ENCODE measurements at regions not wholly inside any gene's neighbourhood (a gene's known extent, or its start where the extent isn't known, plus 50 kb on each side); places are given as distances from the start of the nearest gene placed in this dataset.

DNA sequence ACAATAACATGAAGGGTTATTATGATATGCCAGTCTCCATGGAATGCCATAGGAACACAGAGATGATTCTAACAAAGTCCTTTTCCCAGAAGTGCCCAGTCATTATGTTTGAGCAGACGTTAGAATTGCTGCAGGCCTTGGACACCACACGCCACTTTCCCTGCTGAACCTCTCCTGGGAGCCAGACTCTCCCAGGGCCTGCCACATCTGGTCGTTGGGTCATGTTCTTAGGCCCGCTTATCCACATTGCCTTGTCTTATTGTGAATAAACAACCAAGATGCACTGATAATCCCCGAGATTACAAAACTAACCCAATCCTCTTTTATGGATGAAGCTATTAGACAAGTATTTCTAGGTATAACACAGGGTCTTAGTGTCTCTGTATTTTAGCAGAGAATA, 276.5 kb upstream of the CITED2 start:
- DNase-seq = no peak

DNA sequence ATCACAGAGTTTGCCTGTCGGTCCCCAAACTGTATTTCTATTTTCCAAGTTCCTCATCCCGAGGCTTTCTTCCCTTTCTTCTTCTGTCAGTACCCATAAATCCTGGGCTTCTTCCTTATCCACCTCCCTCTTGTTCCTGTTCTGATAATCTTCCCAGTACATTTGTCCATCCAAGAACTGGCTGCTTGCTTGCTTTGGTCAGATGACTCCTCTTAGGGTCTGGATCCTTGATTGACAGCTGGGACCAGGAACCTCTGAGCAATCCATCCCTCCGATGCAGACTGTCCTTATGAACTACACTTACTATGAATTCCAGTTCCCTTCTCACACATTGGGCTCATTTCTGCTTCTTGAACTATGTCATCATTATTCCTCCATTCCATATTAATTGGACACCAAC, 275.3 kb upstream of the CITED2 start:
- DNase-seq = no peak

DNA sequence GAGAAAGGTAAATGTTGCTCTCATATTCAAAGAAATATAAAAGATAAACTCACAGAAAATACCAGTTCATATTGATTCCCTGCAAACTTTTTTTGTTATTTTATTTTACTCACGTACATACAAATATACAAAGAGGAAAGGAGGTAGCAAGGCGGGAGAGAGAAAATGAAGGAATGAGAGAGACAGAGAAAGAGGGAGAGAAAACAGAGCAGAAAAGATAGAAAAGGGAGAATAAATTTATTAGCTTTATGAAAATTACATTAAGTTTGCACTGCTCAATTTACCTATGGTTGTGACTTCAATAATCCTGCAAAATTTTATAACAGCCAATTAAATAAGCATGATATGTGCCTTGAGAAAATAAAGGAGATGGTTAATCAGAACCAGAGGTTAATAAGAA, 274.7 kb upstream of the CITED2 start:
- DNase-seq = no peak

DNA sequence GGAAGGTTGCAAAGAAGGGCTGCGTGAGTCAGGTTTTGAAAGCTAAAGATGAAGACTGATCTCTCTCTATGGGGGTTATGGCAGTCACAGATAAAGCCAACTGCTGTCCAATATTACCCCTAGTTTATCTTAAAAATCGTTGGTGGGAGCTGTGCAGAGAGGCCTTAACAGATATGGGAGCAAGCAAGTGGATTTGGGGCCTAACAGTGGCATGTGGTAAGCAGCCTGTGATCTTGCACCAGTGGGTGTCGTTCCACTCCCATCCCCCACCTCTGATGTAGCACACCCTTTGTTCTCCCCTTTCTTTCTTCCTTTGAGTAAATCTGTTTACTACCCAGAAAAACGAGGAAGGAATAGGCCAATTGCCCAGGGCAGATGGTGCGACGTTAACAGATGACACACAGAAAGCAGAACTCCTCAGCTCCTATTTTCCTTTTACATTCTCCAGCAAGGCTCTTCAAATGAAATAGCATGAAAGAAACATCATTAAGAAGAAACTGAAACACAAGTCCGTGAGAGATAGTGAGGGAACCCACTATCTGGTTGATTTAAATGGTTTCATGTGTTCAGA, 274.1 kb upstream of the CITED2 start:
- DNase-seq = no peak

DNA sequence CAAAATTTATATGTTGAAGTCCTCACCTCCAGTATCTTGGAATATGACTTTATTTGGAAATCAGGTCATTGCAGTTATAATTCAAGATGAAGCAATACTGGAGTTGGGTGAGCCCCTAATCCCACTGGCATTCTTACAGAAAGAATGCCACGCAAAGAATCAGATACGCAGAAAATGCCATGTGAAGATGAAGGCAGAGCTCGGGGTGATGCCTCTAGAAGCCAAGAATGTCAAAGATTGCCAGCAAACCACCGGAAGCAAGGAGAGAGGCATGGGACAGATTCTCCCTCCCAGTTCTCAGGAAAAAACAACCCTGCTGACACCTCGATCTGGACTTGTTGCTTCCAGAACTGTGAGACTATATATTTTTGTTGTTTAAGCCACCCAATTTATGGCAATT, 273.4 kb upstream of the CITED2 start:
- DNase-seq = no peak

DNA sequence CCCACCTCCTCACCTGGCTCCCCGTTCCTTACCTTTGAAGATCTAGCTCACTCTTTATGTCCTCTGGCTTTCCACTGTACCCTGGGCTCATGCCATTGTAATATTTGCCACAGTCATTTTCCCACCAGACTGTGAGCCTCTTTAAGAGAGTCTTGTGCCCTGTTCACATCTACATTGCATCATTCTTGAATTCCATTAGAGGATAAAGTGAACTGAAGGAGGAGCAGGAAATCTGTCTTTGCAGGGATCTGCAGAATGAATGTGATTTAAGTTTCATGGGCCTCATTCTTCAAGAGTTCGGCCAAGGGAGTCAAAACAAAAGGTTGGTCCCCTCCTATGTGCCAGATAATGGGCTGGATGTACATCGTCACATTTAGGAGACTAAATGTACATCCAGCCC, 272.6 kb upstream of the CITED2 start:
- DNase-seq = no peak

DNA sequence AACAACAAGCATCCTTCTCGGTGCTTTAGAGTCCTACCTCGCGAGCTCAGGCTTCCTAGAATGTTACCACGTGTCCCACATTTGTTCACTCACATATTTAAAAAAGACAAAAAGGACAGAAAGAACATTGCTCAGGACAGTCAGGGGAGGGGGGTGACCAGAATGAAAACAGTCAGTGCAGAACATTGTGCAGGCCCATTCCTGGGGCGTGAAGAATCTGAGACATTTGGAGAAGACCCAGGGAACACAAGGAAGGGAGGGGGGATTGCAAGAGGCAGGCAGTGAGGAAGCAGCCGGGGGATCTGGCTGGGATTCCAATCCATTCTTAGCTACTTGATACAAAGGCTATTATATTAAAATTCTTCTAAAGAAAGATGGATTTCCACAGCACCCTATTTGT, 270.4 kb upstream of the CITED2 start:
- peak; percentile 79 for DNase-seq

DNA sequence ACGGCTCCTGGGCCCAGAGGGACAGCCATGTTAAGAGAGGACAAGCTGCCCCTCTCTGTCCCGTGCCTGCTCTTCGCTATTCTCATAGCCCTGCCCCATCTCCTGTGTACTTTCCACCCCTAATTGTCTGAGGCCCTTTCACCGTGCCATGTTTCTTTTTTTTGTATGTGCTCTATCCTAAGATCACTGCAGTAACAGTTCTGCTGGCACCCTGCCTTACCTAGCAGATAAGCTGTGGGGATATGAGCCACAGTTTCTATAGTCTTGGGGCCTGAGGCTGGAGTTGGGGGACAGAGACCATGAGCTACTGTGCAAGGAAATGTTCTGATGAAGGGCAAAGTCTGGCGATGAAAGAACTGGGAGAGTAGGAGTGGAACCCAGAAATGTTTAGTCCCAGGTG, 269.5 kb upstream of the CITED2 start:
- no peak for DNase-seq

DNA sequence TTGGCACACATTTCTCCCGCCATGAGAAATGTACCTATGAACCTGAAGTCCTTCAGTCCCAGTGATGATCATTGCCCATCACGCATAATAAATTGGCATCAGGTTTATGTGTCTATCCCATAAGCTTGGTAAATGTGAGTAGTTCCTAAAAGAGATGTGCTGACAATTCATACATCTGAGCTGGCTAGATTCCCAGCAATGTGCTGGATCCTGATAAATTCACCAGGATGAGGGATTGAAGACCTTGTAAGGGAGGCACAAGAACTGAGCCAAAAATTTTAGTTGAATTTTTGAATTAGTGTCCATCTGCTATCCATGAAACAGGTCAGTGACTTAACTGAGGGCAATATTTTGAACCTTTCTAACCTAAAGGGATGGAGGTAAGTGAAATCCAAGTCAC, 267.9 kb upstream of the CITED2 start:
- DNase-seq = no peak

DNA sequence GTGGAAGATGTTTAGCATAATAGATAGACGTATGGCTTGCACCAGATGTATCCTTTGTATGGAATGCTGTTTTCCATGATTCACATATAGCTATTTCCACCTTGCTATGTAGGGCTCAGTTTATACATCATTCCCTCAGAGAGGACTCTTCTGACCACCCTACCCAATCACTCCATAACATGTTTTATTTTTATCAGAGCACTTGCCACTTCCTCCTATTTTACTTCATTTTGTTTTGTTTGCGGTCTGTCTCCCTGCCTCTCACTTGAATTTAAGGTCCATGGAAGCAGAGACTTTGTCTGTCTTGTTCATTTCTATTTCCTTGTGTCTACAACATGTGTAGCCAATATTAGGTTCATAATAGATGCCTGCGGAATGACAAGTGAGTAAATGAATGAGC, 266.9 kb upstream of the CITED2 start:
- no peak for DNase-seq

DNA sequence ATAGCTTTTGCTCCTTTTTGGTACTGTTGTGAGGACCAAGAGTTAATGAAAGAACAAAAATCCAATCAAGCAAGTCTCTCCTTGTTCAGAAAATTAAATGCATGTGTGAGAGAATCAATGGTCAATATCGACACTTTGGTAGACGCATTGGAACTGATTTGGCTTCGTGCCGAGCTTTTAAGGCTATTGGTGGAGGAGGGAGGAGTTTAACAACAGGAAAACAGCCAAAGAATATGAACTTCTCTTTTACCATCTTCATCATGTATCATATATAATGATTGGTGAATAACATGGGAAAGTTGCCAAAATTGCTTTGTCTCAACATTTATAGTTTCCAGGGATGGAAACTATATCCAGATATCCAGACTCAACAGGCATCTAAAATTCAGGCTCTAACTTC, 266.5 kb upstream of the CITED2 start:
- DNase-seq = no peak

DNA sequence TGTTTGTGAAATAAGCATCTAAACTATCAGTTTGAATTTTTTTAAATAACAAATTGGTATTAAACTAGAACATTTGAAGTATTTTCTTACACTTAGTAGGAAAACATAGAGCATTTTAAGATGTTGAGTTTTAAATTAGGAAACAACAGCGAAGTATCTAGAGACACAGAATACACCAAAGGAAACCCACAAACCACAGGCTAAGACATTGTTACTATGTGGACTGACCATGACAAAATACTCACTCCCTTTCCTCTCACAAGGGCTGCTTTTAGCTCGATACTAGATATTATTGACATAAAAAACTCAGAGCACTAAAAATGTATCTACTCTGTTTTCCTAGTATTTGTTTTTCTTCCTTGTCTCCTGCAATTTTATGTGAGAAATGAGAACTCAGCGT, 266.0 kb upstream of the CITED2 start:
- DNase-seq = no peak

DNA sequence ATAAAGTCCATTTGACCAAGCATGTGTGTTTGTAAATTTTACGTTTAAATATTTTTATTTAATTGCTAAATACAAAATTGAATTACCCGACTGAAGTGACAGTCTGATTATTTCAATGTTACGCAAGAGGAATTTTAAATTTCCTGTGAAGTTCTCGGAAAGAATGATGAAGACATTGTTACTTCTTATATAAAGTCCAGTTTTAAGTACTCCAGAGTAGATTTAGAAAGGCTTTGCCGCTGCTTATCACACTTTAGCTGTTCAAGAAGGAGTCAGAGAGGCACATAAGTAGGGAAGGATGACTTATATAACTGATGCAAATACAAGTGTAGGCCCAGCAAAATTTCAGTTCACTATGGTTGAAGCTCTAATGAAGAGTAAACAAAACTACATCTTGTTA, 265.1 kb upstream of the CITED2 start:
- no peak for DNase-seq

DNA sequence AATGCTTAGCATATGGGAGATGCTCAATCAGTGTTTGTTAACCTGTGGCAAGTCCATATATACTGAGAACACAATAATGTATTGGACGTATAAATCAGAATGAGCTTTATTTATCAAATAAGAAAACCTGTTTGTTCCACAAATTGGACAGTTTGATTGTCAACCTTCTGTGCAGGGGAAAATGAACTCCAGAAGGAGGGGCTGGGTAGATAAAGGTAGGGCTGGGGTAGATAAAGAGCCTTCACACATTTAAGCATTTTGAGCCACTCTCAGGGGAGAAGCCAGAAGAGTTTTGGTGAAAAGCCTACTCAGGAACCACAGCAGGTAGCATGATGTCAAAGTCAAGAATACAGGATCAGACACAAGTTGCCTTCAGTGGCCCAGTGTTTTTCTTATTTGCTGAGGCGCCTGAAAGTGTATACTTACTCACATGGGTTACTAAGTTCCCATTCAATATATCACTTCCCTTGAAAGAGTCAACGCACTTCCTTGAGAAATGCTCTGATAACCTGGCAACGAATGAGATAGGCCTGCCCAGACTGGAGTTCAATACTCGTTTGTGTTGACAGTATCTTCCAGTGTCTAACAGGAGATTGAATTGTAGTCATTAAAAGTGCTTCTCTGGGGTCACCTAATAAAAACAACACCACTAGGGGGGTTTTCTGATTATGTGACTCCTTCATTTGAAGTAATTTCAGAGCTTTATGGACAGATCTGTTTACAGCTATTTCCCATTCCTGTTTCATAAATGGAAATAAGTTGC, 263.9 kb upstream of the CITED2 start:
- no peak for DNase-seq

DNA sequence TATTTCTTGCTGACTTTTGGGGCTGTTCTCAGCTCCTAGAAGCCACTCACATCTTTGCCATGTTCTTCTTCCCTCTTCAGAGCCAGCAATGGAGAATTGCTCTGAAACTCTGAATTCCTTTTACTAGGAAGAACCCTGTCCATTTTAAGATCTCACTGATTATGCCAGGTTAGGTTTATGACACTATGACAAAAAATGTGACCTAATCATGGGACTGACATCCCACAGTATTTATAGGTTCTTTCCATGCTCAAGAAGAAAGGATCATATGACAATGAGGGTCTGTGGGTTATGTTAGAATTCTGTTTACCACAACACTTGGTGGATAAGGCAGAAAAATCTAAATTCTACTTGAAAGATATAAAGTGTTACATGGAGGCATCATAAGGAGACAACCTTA, 263.3 kb upstream of the CITED2 start:
- no peak for DNase-seq

DNA sequence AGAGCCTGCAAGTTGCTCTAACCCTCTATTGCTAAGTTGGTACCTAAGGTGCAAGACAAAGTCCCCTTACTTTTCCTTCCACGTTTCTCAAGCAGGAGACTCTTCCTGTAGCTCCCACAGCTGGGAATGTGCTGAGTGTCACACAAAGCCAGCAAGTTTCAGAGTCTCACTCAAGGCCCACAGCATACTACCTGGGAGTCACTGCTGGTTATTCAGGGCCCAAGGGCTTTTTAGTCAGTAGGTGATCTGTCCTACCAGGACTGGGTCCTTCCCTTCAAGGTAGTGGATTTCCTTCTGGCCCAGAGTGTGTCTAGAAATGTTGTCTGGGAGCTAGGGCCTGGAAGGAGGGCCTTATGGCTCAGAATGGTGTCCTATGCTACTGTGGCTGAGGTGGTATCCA, 261.9 kb upstream of the CITED2 start:
- no peak for DNase-seq

DNA sequence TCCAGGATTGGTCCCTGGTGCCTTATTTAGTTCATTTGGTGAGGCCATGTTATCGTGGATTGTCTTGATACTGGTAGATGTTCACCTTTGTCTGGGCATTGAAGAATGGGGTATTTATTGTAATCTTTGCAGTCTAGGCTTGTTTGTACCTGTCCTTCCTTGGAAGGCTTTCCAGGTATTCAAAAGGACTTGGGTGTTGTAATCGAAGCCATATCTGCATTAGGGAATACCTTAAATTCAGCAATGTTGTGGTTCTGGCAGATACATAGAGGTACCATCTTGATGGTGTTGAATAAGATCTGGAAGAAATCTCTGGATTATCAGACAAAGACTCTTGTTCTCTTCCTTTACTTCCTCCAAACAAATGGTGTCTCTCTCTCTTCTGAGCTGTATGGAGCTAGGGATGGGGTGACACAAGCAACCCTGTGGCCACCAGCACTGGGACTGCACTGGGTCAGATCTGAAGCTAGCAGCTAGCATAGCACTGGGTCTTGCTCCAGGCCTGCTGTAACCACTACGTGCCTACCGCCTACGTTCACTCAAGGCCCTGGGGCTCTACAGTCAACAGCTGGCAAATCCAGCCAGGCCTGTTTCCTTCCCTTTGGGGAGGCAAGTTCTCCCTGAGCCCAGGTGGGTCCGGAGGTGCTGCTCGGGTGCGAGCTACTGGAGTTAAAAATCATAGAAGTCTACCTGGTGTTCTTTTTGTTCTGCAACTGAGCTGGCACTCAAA, 261.1 kb upstream of the CITED2 start:
- DNase-seq = no peak

DNA sequence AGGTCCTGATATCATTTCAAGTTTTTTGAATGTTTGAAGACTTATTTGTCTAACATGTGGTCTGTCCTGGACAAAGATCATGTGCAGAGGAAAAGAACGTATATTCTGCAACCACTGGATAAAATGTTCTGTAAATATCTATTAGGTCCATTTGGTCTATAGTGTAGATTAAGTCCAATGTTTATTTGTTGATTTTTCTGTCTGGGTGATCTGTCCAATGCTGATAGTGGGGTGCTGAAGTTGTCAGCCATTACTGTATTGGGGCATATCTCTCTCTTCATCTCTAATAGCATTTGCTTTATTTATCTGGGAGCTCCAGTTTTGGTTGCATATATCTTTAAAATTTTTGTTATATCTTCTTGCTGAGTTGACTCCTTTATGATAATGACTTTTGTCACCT, 258.4 kb upstream of the CITED2 start:
- DNase-seq = no peak

DNA sequence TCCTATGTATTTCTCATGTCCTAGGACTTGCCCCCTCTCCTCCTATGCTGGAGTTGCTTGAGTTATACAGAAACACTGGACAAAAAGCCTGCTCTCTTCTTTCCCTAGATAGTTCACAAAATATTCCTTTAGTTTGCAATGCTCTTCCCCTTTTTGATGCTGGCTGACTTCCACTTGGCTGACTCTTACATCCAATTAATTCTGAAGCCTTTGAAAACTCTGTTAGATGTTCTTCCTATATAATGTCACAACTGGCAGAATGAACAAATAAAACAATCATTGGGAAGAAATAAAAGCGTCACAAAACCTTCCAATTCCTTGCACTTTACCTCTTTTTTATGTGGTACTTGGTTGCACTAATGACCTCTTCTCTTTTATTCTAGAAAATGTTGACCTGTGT, 253.8 kb upstream of the CITED2 start:
- peak; percentile 52 for DNase-seq

DNA sequence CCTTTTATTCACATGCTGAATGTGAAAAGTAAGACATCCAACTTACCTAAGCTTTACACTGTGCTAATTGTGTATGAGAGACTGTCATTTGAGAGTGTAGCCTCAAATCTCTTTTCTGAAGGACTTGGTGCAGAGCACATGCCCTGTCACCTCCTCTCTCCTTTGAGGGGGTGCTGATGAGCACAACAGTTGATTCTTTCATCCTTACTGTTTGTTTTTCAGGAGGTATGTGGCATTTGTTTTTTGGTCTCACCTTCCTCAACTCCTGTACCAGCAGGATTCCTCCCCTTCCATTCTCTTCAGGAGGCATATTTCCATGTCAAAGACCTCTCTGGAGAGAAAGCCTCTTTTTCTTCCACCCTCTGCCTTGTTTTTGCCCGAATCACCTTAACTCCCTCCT, 252.6 kb upstream of the CITED2 start:
- no peak for DNase-seq

DNA sequence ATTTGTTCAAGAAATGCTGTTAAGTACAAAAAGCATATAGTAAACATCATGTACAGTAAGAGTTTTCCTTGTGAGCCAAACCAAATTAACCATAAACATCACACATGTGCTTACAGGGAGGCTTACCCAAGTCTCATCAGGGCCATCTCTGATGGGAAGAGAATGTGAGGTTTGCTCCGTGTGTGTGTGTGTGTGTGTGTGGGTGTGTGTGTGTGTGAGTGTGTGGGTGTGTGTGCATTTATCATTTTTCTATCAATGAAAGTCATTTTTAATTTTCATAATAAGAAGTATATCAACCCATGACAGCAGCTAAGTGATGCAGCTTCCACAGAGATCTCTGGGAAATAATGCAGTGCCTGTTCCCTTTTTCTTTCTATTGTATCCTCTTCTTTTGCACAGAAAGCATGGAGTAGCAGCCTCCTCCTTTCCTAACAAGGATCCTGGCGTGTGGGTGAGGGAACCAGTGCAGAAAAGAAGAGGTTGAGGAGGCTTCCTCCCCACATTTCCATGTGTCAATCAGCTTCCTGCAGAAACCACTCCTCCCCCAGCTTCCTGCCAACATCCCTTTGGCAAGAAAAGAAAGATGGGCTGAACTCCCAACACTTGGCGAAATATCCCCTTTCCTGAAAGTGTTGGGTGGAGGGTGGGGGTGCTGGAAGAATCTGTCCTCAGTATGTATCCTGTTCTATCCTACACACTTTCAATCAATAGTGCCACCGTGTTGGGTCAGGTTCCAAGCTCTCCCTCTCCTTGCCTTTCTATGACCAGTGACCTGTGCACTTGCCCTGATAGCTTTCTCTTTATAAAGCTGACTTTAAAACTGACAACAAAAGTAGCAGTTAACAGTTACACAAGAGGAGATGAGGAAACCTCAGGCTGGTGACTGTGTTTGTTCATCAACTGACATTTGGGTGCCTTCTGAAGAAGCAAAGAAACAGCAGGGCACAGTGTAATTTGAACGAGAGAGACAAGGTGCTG, 251.8 kb upstream of the CITED2 start:
- DNase-seq = no peak

DNA sequence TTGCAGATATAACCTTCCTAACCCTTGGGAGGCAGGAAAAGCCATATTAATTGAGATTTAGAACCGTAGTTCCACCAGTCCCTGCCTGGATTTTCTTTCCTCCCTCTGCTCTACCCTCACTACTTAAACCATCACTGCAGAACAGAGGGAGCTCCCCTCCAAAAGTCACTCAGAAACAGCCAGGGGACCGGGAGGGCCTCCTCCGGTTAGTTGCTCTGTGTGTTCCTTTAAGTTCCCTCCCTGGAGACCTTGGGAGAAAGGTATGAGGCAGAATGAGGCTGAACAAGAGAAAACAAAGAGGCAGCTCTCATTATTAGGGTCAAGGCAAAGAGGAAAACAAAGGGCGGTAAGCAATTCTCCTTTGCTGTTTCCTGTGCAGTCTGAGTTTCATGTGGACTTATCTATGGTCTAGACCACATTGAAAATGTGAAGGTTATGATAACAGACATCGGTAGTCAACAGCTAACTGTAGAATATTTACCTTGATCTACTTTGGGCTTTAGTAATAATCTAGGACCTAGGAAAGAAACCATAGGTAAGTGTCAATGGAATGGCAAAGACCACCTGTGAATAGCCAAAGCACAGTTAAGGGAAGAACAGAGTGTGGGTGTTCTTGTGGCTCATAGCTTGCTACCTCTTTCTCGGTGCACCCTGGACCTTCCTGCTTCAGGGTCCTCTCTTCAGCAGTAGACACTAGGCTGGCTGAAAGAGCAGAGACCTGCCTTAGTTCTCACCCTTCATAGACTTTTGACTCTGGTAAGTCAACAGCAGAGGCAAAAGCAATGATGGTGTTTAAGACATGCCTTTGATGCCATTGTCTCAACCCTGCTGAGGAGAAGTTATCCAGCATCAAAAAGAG, 250.9 kb upstream of the CITED2 start:
- DNase-seq = no peak

Data from tongue (tissue), 1 donor.